ENCODE measurements at regions not wholly inside any gene's neighbourhood (a gene's known extent, or its start where the extent isn't known, plus 50 kb on each side); places are given as distances from the start of the nearest gene placed in this dataset.
"Not testable (repeated sequence)": the region's sequence is repeated elsewhere in the genome, so short reads cannot be mapped to it uniquely, and the experiment has no call there.

- H3F3A ChIP-seq (ENCODE audit: insufficient read depth): no peaks in the 10 kb centered on the region
- H4K20me1 ChIP-seq (ENCODE audit: low read depth, low read length): no peaks in the 10 kb centered on the region
- no peak overlapping the region for H3K4me3 ChIP-seq (ENCODE audit: insufficient read depth, low read length, poor library complexity, severe bottlenecking)
- no peaks in the 10 kb centered on the region for H3K27me3 ChIP-seq (ENCODE audit: low read length)
- no peaks in the 10 kb centered on the region for H3K36me3 ChIP-seq (ENCODE audit: low read length)
- H3K9me3 ChIP-seq (ENCODE audit: insufficient read depth, low read length): no peaks in the 10 kb centered on the region
- H2AFZ ChIP-seq (ENCODE audit: low read depth, low read length, severe bottlenecking): no peak overlapping the region
- no peak overlapping the region for H3K4me2 ChIP-seq (ENCODE audit: low read depth, low read length, poor library complexity, severe bottlenecking)
- no peak overlapping the region for H3K27ac ChIP-seq (ENCODE audit: low read depth, low read length)
- no peaks in the 10 kb centered on the region for H3K79me2 ChIP-seq (ENCODE audit: insufficient read depth, low read length)
- H3K9me2 ChIP-seq (replicated peaks; ENCODE audit: insufficient read depth, low read length): no peaks in the 10 kb centered on the region
- TF ChIP-seq EZH2phosphoT487 (conservative IDR thresholded peaks at IDR 0.05; ENCODE audit: low read length): no peak
- no peak for TF ChIP-seq CTCF (IDR thresholded peaks at IDR 0.05; ENCODE audit: insufficient read depth, low read length, poor library complexity, severe bottlenecking)
- H3K9ac ChIP-seq (ENCODE audit: low read length): no peak overlapping the region
Observed at GRCh38 chr5:2153350-2153749, 270.6 kb upstream of the IRX4 start.

GRCh38 chr5:2151301-2151888, 268.7 kb upstream of the IRX4 start:
- not testable (repeated sequence) for H3K9ac ChIP-seq (ENCODE audit: low read length); H3K79me2 ChIP-seq (ENCODE audit: insufficient read depth, low read length); H3K4me3 ChIP-seq (ENCODE audit: insufficient read depth, low read length, poor library complexity, severe bottlenecking); H3K4me2 ChIP-seq (ENCODE audit: low read depth, low read length, poor library complexity, severe bottlenecking); H4K20me1 ChIP-seq (ENCODE audit: low read depth, low read length); H3K36me3 ChIP-seq (ENCODE audit: low read length); H3K27me3 ChIP-seq (ENCODE audit: low read length); H3K27ac ChIP-seq (ENCODE audit: low read depth, low read length); H3K9me2 ChIP-seq (replicated peaks; ENCODE audit: insufficient read depth, low read length); H2AFZ ChIP-seq (ENCODE audit: low read depth, low read length, severe bottlenecking); H3K9me3 ChIP-seq (ENCODE audit: insufficient read depth, low read length); H3F3A ChIP-seq (ENCODE audit: insufficient read depth)
- TF ChIP-seq CTCF (IDR thresholded peaks at IDR 0.05; ENCODE audit: insufficient read depth, low read length, poor library complexity, severe bottlenecking): peak; percentile 71

- H3K36me3 ChIP-seq (ENCODE audit: low read length): no peaks in the 10 kb centered on the region
- no peak overlapping the region for H2AFZ ChIP-seq (ENCODE audit: low read depth, low read length, severe bottlenecking)
- no peaks in the 10 kb centered on the region for H4K20me1 ChIP-seq (ENCODE audit: low read depth, low read length)
- no peak overlapping the region for H3K4me3 ChIP-seq (ENCODE audit: insufficient read depth, low read length, poor library complexity, severe bottlenecking)
- no peak overlapping the region for H3K9ac ChIP-seq (ENCODE audit: low read length)
- H3K4me2 ChIP-seq (ENCODE audit: low read depth, low read length, poor library complexity, severe bottlenecking): no peak overlapping the region
- H3K27ac ChIP-seq (ENCODE audit: low read depth, low read length): no peak overlapping the region
- H3K9me2 ChIP-seq (replicated peaks; ENCODE audit: insufficient read depth, low read length): no peaks in the 10 kb centered on the region
- no peaks in the 10 kb centered on the region for H3F3A ChIP-seq (ENCODE audit: insufficient read depth)
- no peaks in the 10 kb centered on the region for H3K9me3 ChIP-seq (ENCODE audit: insufficient read depth, low read length)
- TF ChIP-seq CTCF (IDR thresholded peaks at IDR 0.05; ENCODE audit: insufficient read depth, low read length, poor library complexity, severe bottlenecking) (no peak), EZH2phosphoT487 (conservative IDR thresholded peaks at IDR 0.05; ENCODE audit: low read length) (no peak)
- no peaks in the 10 kb centered on the region for H3K27me3 ChIP-seq (ENCODE audit: low read length)
- H3K79me2 ChIP-seq (ENCODE audit: insufficient read depth, low read length): no peaks in the 10 kb centered on the region
Observed at GRCh38 chr5:2149195-2149539, 266.4 kb upstream of the IRX4 start.
